ENCODE measurements at regions not wholly inside any gene's neighbourhood (a gene's known extent, or its start where the extent isn't known, plus 50 kb on each side); places are given as distances from the start of the nearest gene placed in this dataset.

DNA sequence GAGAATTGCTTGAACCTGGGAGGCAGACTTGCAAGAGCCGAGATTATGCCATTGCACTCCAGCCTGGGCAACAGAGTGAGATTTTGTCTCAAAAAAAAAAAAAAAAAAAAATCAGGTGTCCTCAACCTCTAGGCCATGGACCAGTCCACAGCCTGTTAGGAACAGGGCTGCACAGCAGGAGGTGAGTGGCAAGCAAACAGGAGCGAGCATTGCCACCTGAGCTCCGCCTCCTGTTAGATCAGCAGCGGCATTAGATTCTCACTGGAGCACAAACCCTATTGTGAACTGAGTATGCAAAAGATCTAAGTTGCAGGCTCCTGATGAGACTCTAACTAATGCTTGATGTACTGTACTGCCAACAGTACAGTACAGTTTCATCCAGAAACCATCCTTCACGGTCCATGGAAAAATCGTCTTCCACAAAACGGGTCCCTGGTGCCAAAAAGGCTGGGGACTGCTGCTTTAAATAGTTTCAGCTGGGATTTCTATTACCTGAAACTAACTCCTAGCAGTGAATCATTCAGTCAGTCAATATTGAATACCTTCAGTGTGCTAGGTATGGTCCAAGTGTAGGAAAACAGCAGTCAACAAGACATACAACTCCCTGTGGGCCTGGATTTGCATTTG, 56.3 kb upstream of the DHX40 start:
- Histone ChIP-seq H3K27ac (no peak overlapping the region), H3K9me3 (no peaks in the 10 kb centered on the region), H3K4me1 (peaks cover 10% of the 10 kb centered on the region), H3K4me3 (no peak overlapping the region), H3K36me3 (no peaks in the 10 kb centered on the region), H3K27me3 (ENCODE audit: low read depth) (no peaks in the 10 kb centered on the region)
- DNase-seq, result no peak
- intact Hi-C loops (cut with DNase I), result no loop called here
- ATAC-seq, result no peak
- TF ChIP-seq, protein P1, sequence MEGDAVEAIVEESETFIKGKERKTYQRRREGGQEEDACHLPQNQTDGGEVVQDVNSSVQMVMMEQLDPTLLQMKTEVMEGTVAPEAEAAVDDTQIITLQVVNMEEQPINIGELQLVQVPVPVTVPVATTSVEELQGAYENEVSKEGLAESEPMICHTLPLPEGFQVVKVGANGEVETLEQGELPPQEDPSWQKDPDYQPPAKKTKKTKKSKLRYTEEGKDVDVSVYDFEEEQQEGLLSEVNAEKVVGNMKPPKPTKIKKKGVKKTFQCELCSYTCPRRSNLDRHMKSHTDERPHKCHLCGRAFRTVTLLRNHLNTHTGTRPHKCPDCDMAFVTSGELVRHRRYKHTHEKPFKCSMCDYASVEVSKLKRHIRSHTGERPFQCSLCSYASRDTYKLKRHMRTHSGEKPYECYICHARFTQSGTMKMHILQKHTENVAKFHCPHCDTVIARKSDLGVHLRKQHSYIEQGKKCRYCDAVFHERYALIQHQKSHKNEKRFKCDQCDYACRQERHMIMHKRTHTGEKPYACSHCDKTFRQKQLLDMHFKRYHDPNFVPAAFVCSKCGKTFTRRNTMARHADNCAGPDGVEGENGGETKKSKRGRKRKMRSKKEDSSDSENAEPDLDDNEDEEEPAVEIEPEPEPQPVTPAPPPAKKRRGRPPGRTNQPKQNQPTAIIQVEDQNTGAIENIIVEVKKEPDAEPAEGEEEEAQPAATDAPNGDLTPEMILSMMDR (IDR thresholded peaks at IDR 0.05), result no peak

DNA sequence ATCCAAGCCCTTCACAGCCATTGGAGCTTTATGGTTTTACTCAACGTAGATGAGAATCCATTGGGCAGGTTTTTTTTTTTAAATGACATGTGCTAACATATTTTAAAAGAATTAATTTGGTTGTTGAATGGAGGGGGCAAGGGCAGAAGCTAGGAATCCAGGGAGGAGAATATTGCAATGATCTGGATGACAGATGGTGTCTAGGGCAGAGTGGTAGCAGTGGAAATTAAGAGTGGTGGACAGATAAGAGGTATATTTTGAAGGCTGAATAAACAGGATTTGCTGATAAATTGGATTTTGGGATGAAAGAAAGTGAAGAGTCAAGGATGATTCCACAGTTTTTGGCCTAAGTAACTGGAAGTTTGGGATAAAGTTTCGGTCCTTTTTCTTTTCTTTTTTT, 54.8 kb upstream of the DHX40 start:
- no peak overlapping the region for H3K27ac ChIP-seq

DNA sequence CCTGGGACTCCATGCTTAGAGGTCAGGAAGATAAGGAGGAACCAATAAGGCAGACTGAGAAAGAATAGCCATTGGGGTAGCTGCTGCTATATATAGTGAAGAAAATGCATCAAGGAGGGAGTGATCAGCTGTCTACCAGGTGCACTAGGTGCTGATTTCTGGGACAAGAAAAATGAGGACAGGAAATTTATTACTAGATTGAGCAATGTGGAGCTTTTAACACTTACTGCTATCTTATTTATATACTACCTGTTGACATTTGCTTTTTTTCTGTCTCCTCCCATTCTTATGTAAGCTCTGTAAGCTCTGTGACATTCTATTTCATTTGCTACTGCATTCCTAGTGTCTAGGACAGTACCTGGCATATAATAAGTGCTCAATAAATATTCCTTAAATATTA, 53.7 kb upstream of the DHX40 start:
- Histone ChIP-seq H3K36me3 (no peaks in the 10 kb centered on the region), H3K27ac (no peak overlapping the region), H3K9me3 (no peaks in the 10 kb centered on the region), H3K4me1 (peaks cover 20% of the 10 kb centered on the region), H3K4me3 (no peak overlapping the region), H3K27me3 (ENCODE audit: low read depth) (no peaks in the 10 kb centered on the region)
- no peak for ATAC-seq
- DNase-seq, result no peak
- TF ChIP-seq, protein P1 (IDR thresholded peaks at IDR 0.05), result no peak
- intact Hi-C loops (cut with DNase I), result no loop called here

More for the DNA sequence above, 54.8 kb upstream of the DHX40 start:
- Histone ChIP-seq H3K9me3 (no peaks in the 10 kb centered on the region), H3K4me3 (no peak overlapping the region), H3K36me3 (no peaks in the 10 kb centered on the region), H3K4me1 (peaks cover 20% of the 10 kb centered on the region), H3K27me3 (ENCODE audit: low read depth) (no peaks in the 10 kb centered on the region)
- intact Hi-C loops (cut with DNase I), result no loop called here
- DNase-seq (no peak), ATAC-seq (no peak)
- TF ChIP-seq, protein P1 (IDR thresholded peaks at IDR 0.05), result no peak

DNA sequence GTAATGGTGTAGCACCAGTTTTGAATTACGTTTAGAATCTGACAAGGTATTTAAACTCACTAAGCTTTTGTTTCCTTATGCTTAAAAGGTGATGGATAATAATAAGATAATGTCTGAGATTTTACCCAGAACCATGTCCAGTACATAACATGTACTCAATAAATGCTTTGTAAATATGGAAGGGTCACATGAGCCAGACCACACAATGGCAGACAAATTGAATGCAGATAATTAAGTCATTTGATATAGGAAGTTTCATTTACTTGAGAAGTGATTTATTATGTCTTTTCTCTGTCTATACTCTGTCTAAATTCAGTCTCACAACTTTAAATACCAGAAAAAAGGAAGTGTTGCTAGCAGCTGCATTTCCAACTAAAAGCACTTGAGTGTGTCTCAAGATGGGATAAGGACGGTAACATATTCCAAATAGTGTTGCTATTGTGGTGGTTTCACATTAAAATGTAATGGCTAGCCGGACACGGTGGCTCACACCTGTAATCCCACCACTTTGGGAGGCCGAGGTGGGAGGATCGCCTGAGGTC, 52.5 kb upstream of the DHX40 start:
- ATAC-seq (no peak), DNase-seq (no peak)
- TF ChIP-seq, protein P1 (IDR thresholded peaks at IDR 0.05), result no peak
- H3K4me3 ChIP-seq, result no peak overlapping the region
- H3K27ac ChIP-seq, result no peak overlapping the region
- H3K27me3 ChIP-seq (ENCODE audit: low read depth), result no peaks in the 10 kb centered on the region
- intact Hi-C loops (cut with DNase I), result no loop called here
- H3K4me1 ChIP-seq, result peaks cover 20% of the 10 kb centered on the region
- H3K9me3 ChIP-seq, result no peaks in the 10 kb centered on the region
- H3K36me3 ChIP-seq, result no peaks in the 10 kb centered on the region

DNA sequence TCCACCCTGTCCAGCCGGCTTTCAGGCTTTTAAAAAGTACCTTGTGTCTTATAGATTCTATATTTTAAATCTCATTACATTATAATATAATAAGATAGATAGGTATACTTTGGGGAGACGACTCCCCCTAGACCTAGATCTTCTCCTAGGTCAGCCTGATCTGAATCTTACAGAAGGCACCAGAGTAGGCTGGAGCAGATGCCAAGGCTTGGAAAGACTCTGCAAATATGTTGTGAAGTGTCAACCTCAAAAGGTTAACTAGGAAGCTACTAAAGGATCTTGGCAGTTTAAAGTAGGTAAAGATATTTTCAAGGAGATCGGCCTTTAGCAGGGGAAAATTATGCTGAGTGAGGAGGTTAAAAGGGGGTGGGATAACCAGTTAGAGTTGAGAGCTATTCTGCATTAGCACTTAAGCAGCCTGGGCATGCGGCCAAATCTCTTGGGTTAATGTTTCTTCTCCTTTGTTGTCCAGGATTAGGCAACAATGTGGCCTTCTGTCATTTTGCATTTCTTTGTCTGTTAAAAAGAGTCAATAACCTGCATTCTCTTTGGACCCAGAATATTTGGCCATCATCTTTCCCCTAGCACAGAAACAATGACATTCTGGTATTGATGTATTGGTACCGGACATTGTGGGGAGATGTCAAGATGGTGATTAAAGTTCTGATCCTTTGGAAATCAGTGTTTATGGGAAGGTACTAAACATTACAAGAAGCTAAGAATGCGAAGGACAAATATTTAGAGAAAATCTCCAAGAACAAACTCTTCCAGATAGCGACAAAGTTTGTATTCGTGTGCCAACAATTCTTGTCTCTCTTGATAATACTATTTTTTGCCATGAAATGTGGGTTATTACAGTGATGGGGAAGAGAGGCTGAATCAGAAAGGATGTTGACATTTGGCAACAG, 51.2 kb upstream of the DHX40 start:
- H3K36me3 ChIP-seq, result no peaks in the 10 kb centered on the region
- no peaks in the 10 kb centered on the region for H3K9me3 ChIP-seq
- ATAC-seq, result peak; percentile 89 to 91
- intact Hi-C loops (cut with DNase I), result no loop called here
- H3K4me1 ChIP-seq, result peaks cover 20% of the 10 kb centered on the region
- peak; percentile 94 for DNase-seq
- TF ChIP-seq, protein P1 (IDR thresholded peaks at IDR 0.05), result no peak
- no peaks in the 10 kb centered on the region for H3K27me3 ChIP-seq (ENCODE audit: low read depth)
- peak overlapping the region; percentile 59 for H3K27ac ChIP-seq
- no peak overlapping the region for H3K4me3 ChIP-seq

Data from lower lobe of right lung (tissue), 2 donors.